Skin epidermis (tissue), 12 donors: ENCODE measurements at regions not wholly inside any gene's neighbourhood (a gene's known extent, or its start where the extent isn't known, plus 50 kb on each side); places are given as distances from the start of the nearest gene placed in this dataset.

Source experiments
- H3K27ac ChIP-seq, 21 experiments: fragments of 200-600 bp; sonication (generic) in 11 of 21; one replicate each; pipeline ENCODE4 v1.5.0; 2020; ENCODE audit warnings: mild to moderate bottlenecking in 3 of 21, inconsistent platforms in 2 of 21, moderate library complexity in 2 of 21
- H3K4me3 ChIP-seq, 7 experiments: fragments of 200-600 bp; sonication (generic) in 2 of 7; one replicate each; pipeline ENCODE4 v1.5.0; 2020; ENCODE audit warnings: inconsistent platforms in 2 of 7, mild to moderate bottlenecking in 2 of 7, moderate library complexity in 1 of 7

- H3K4me3 ChIP-seq, result no peak overlapping the region
- no peak overlapping the region for H3K27ac ChIP-seq
Observed at GRCh38 chr4:32334759-32335158, 1614.6 kb downstream of the PCDH7 start.

GRCh38 chr4:32337403-32337802 is 1617.2 kb downstream of the PCDH7 start:
- no peak overlapping the region for H3K27ac ChIP-seq
- no peak overlapping the region for H3K4me3 ChIP-seq

- Histone ChIP-seq H3K4me3 (no peak overlapping the region), H3K27ac (no peak overlapping the region)
Observed at GRCh38 chr4:32340591-32340990, 1620.4 kb downstream of the PCDH7 start.

- H3K4me3 ChIP-seq, result no peak overlapping the region
- H3K27ac ChIP-seq, result no peak overlapping the region
Observed at GRCh38 chr4:32341342-32341741, 1621.2 kb downstream of the PCDH7 start.

GRCh38 chr4:32342054-32342453 is 1621.9 kb downstream of the PCDH7 start:
- no peak overlapping the region for H3K4me3 ChIP-seq
- no peak overlapping the region for H3K27ac ChIP-seq

GRCh38 chr4:32349026-32349425 is 1628.9 kb downstream of the PCDH7 start:
- no peak overlapping the region for H3K4me3 ChIP-seq
- H3K27ac ChIP-seq, result no peak overlapping the region

- Histone ChIP-seq H3K27ac (no peak overlapping the region), H3K4me3 (no peak overlapping the region)
Observed at GRCh38 chr4:32374206-32374605, 1654.0 kb downstream of the PCDH7 start.

GRCh38 chr4:32393806-32394205 is 1673.6 kb downstream of the PCDH7 start:
- H3K27ac ChIP-seq, result no peak overlapping the region
- H3K4me3 ChIP-seq, result no peak overlapping the region

- Histone ChIP-seq H3K27ac (no peak overlapping the region), H3K4me3 (no peak overlapping the region)
Observed at GRCh38 chr4:32394255-32394654, 1674.1 kb downstream of the PCDH7 start.

- Histone ChIP-seq H3K4me3 (no peak overlapping the region), H3K27ac (no peak overlapping the region)
Observed at GRCh38 chr4:32396507-32397070, 1676.4 kb downstream of the PCDH7 start.

GRCh38 chr4:32400870-32401269 is 1680.7 kb downstream of the PCDH7 start:
- H3K4me3 ChIP-seq, result no peak overlapping the region
- H3K27ac ChIP-seq, result no peak overlapping the region

- no peak overlapping the region for H3K27ac ChIP-seq
- H3K4me3 ChIP-seq, result no peak overlapping the region
Observed at GRCh38 chr4:32417113-32417704, 1697.0 kb downstream of the PCDH7 start.

GRCh38 chr4:32423267-32423666 is 1703.1 kb downstream of the PCDH7 start:
- H3K27ac ChIP-seq, result no peak overlapping the region
- no peak overlapping the region for H3K4me3 ChIP-seq

- no peak overlapping the region for H3K4me3 ChIP-seq
- H3K27ac ChIP-seq, result no peak overlapping the region
Observed at GRCh38 chr4:32425243-32425642, 1705.1 kb downstream of the PCDH7 start.

- Histone ChIP-seq H3K27ac (no peak overlapping the region), H3K4me3 (no peak overlapping the region)
Observed at GRCh38 chr4:32427566-32427965, 1707.4 kb downstream of the PCDH7 start.

GRCh38 chr4:32429151-32429550 is 1709.0 kb downstream of the PCDH7 start:
- no peak overlapping the region for H3K27ac ChIP-seq
- no peak overlapping the region for H3K4me3 ChIP-seq

GRCh38 chr4:32435308-32435707 is 1715.1 kb downstream of the PCDH7 start:
- no peak overlapping the region for H3K27ac ChIP-seq
- no peak overlapping the region for H3K4me3 ChIP-seq

GRCh38 chr4:32436816-32437215 is 1716.6 kb downstream of the PCDH7 start:
- no peak overlapping the region for H3K27ac ChIP-seq
- no peak overlapping the region for H3K4me3 ChIP-seq

- Histone ChIP-seq H3K27ac (no peak overlapping the region), H3K4me3 (no peak overlapping the region)
Observed at GRCh38 chr4:32440391-32440790, 1720.2 kb downstream of the PCDH7 start.

GRCh38 chr4:32454482-32454881 is 1734.3 kb downstream of the PCDH7 start:
- Histone ChIP-seq H3K27ac (no peak overlapping the region), H3K4me3 (no peak overlapping the region)

- no peak overlapping the region for H3K4me3 ChIP-seq
- no peak overlapping the region for H3K27ac ChIP-seq
Observed at GRCh38 chr4:32455231-32455630, 1735.1 kb downstream of the PCDH7 start.

- Histone ChIP-seq H3K27ac (no peak overlapping the region), H3K4me3 (no peak overlapping the region)
Observed at GRCh38 chr4:32460972-32461371, 1740.8 kb downstream of the PCDH7 start.
